ENCODE measurements at regions not wholly inside any gene's neighbourhood (a gene's known extent, or its start where the extent isn't known, plus 50 kb on each side); places are given as distances from the start of the nearest gene placed in this dataset.

DNA sequence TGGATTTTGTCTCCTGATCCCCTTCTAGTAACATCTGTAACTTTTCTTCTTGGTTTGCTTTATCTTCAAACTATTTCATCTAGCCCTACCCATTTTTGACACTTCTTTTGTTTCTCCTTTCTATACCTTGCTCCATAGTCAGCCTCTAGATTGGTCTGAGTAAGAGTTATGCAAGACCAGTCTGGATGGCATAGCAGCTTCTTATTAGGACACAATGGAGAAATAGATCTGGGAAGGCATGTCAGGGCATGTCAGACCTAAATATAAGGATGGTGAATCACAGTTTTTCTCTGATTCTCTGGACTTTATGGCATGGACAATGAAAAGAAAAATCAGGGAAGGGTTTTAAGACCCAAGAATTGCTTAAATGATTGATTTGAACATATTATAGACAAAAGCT is 452.5 kb downstream of the RAP2B start:
- ChIA-PET POLR2A (no interaction called here), CTCF (no interaction called here)
- Mint-ChIP-seq H3K27ac (no peak overlapping the region), H3K27me3 (ENCODE audit: low read depth) (no peaks in the 10 kb centered on the region), H3K36me3 (ENCODE audit: low read depth) (no peaks in the 10 kb centered on the region), H3K4me3 (no peak overlapping the region), H3K4me1 (ENCODE audit: low read depth) (no peaks in the 10 kb centered on the region), H3K9me3 (ENCODE audit: insufficient read depth) (no peaks in the 10 kb centered on the region)
- DNase-seq (no peak), ATAC-seq (no peak)

- ChIA-PET CTCF (no interaction called here), POLR2A (no interaction called here)
- H3K27ac Mint-ChIP-seq: no peak overlapping the region
Observed at GRCh38 chr3:153615863-153616262, 453.8 kb downstream of the RAP2B start.

GRCh38 chr3:153617463-153617862 is 455.4 kb downstream of the RAP2B start:
- ChIA-PET CTCF (interaction anchor here (0.8 kb wide), 1 partner anchor 35 kb away, joined by 3 read pairs; no protein-coding TSS in a partner anchor), POLR2A (no interaction called here)
- H3K36me3 Mint-ChIP-seq (ENCODE audit: low read depth): peaks cover 11% of the 10 kb centered on the region
- peaks cover 18% of the 10 kb centered on the region for H3K4me1 Mint-ChIP-seq (ENCODE audit: low read depth)
- ATAC-seq: no peak
- no peak overlapping the region for H3K27ac Mint-ChIP-seq
- H3K4me3 Mint-ChIP-seq: no peak overlapping the region
- no peak for DNase-seq
- H3K9me3 Mint-ChIP-seq (ENCODE audit: insufficient read depth): peaks cover 6% of the 10 kb centered on the region
- H3K27me3 Mint-ChIP-seq (ENCODE audit: low read depth): no peaks in the 10 kb centered on the region

More at GRCh38 chr3:153615863-153616262, 453.8 kb downstream of the RAP2B start:
- peaks cover 3% of the 10 kb centered on the region for H3K4me1 Mint-ChIP-seq (ENCODE audit: low read depth)
- peaks cover 5% of the 10 kb centered on the region for H3K36me3 Mint-ChIP-seq (ENCODE audit: low read depth)
- no peak for ATAC-seq
- no peaks in the 10 kb centered on the region for H3K27me3 Mint-ChIP-seq (ENCODE audit: low read depth)
- DNase-seq: no peak
- no peak overlapping the region for H3K4me3 Mint-ChIP-seq
- H3K9me3 Mint-ChIP-seq (ENCODE audit: insufficient read depth): peaks cover 6% of the 10 kb centered on the region

DNA sequence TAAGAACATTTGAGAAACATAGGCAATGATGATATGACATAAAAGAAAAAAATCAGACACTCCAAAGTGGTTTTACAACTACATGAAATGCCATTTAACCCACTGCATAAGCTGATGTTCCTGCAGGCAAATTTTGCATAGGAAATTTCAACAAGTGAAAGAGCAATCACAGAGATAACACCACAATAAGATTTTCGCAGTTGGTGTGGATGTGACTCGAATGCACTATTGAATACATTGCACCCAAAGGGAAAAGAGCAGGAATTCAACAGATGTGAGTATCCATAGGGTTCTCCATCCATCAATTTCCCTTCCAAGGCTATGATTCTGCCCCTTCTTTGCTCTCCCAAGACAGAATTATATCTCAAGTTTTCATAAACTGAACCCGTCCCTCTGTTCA is 456.1 kb downstream of the RAP2B start:
- CTCF ChIA-PET: interaction anchor here (0.8 kb wide), 1 partner anchor 34 kb away, joined by 3 read pairs; no protein-coding TSS in a partner anchor
- H3K36me3 Mint-ChIP-seq (ENCODE audit: low read depth): peaks cover 15% of the 10 kb centered on the region
- peaks cover 6% of the 10 kb centered on the region for H3K9me3 Mint-ChIP-seq (ENCODE audit: insufficient read depth)
- no peak for DNase-seq
- POLR2A ChIA-PET: no interaction called here
- ATAC-seq: no peak
- peaks cover 23% of the 10 kb centered on the region for H3K4me1 Mint-ChIP-seq (ENCODE audit: low read depth)
- no peak overlapping the region for H3K27ac Mint-ChIP-seq
- H3K4me3 Mint-ChIP-seq: no peak overlapping the region
- no peaks in the 10 kb centered on the region for H3K27me3 Mint-ChIP-seq (ENCODE audit: low read depth)

DNA sequence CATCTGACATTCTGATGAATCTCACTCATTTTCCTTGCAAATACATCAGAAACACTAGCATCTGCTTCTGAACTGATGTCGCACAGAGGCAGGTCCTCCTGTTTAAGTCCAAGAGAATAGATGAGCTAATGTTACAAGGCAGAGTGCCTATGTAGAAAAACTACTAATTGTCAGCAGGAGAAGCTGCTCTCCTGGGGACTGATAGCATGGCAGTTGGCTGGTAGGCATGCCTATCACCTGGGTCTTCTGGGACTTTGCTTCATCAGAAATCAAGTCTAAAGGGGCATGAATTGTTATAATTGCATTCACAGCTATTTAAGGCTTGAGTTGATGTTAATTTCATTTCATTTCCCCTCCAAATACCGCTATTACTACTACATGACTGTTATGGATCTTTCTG is 457.2 kb downstream of the RAP2B start:
- H3K4me1 Mint-ChIP-seq (ENCODE audit: low read depth): peaks cover 32% of the 10 kb centered on the region
- H3K27ac Mint-ChIP-seq: no peak overlapping the region
- H3K27me3 Mint-ChIP-seq (ENCODE audit: low read depth): no peaks in the 10 kb centered on the region
- CTCF ChIA-PET: no interaction called here
- H3K4me3 Mint-ChIP-seq: no peak overlapping the region
- POLR2A ChIA-PET: no interaction called here
- DNase-seq: no peak
- H3K36me3 Mint-ChIP-seq (ENCODE audit: low read depth): peaks cover 24% of the 10 kb centered on the region
- peaks cover 10% of the 10 kb centered on the region for H3K9me3 Mint-ChIP-seq (ENCODE audit: insufficient read depth)
- no peak for ATAC-seq

GRCh38 chr3:153621953-153622352 is 459.9 kb downstream of the RAP2B start:
- DNase-seq (peak; percentile 33), ATAC-seq (peak; percentile 85)
- CTCF ChIA-PET: interaction anchor here (0.9 to 2.0 kb wide), 5 partner anchors 9 to 579 kb away, joined by 3 to 7 read pairs (median 4); no protein-coding TSS in a partner anchor
- no peaks in the 10 kb centered on the region for H3K27me3 Mint-ChIP-seq (ENCODE audit: low read depth)
- H3K9me3 Mint-ChIP-seq (ENCODE audit: insufficient read depth): peaks cover 10% of the 10 kb centered on the region
- H3K4me1 Mint-ChIP-seq (ENCODE audit: low read depth): peaks cover 49% of the 10 kb centered on the region
- POLR2A ChIA-PET: interaction anchor here (0.7 to 2.4 kb wide), 5 partner anchors 9 to 461 kb away, joined by 3 to 6 read pairs (median 5); no protein-coding TSS in a partner anchor
- peaks cover 27% of the 10 kb centered on the region for H3K36me3 Mint-ChIP-seq (ENCODE audit: low read depth)
- peak overlapping the region; percentile 20 for H3K4me3 Mint-ChIP-seq
- H3K27ac Mint-ChIP-seq: peak overlapping the region; percentile 83

DNA sequence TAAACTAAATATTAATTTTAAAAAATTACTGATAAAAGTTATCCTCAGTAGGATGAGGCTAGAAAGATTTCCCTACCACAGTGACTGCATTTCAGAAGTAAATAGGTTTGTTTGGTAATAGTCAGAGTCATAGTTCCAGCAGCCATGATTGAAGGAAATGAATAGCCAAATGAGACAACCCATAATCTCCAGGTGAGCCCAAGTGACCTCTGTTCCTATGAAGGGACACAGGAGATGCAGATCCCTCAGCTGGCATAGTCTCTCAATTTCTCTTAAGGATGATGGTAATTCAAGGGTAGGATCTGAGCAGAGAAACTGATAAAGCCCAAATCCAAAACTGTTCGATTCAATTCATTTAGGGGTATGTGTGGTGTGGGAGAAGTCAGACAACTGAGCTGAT is 461.8 kb downstream of the RAP2B start:
- peak overlapping the region; percentile 15 for H3K4me3 Mint-ChIP-seq
- ChIA-PET CTCF (interaction anchor here (0.9 to 1.3 kb wide), 4 partner anchors 11 to 460 kb away, joined by 3 to 4 read pairs (median 3); no protein-coding TSS in a partner anchor), POLR2A (no interaction called here)
- H3K9me3 Mint-ChIP-seq (ENCODE audit: insufficient read depth): peaks cover 10% of the 10 kb centered on the region
- peak; percentile 29 for ATAC-seq
- DNase-seq: no peak
- H3K36me3 Mint-ChIP-seq (ENCODE audit: low read depth): peaks cover 27% of the 10 kb centered on the region
- H3K4me1 Mint-ChIP-seq (ENCODE audit: low read depth): peaks cover 64% of the 10 kb centered on the region
- no peaks in the 10 kb centered on the region for H3K27me3 Mint-ChIP-seq (ENCODE audit: low read depth)
- H3K27ac Mint-ChIP-seq: peak overlapping the region; percentile 85

DNA sequence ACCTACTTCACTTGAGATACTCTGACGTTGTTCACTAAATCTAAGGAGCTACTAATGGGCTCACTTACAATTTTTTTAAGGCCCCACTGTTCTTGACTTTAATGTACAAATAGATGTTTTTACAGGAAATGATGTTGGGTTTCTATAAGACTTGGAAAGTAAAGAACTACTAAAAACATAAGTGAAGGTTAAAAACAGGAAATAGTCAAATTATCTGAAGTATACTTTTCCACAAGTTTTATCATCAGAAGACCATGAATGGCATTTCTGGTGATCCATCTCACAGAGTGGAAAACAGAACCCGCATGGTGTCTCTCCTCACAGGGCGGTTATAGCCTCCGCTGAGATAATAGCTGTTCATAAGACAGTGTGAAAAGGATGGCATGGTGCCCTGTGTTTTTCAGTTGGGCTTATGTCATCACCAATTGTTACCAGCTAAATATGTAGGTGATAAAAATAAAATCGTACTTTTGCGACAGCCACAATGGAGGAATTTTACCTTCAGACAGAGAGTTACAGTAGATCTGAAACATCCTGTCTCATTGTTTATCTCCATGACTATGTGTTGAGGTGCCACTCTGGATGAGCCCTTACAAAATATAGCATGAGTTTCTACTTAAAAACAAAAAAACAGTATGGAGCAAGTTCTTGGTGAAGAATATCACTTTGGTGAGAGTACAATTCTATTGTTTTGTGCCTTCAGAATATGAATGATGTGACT is 462.4 kb downstream of the RAP2B start:
- Mint-ChIP-seq H3K27me3 (ENCODE audit: low read depth) (no peaks in the 10 kb centered on the region), H3K9me3 (ENCODE audit: insufficient read depth) (peaks cover 10% of the 10 kb centered on the region), H3K27ac (peak overlapping the region; percentile 85), H3K4me1 (ENCODE audit: low read depth) (peaks cover 70% of the 10 kb centered on the region), H3K36me3 (ENCODE audit: low read depth) (peaks cover 27% of the 10 kb centered on the region), H3K4me3 (peak overlapping the region; percentile 15)
- POLR2A ChIA-PET: no interaction called here
- ATAC-seq (peak; percentile 60), DNase-seq (no peak)
- CTCF ChIA-PET: interaction anchor here (0.8 to 1.3 kb wide), 8 partner anchors 11 to 581 kb away, joined by 3 to 4 read pairs (median 3); no protein-coding TSS in a partner anchor

GRCh38 chr3:153625506-153625905 is 463.5 kb downstream of the RAP2B start:
- Mint-ChIP-seq H3K27me3 (ENCODE audit: low read depth) (no peaks in the 10 kb centered on the region), H3K4me3 (no peak overlapping the region), H3K9me3 (ENCODE audit: insufficient read depth) (peaks cover 7% of the 10 kb centered on the region), H3K27ac (no peak overlapping the region), H3K36me3 (ENCODE audit: low read depth) (peaks cover 26% of the 10 kb centered on the region), H3K4me1 (ENCODE audit: low read depth) (peaks cover 73% of the 10 kb centered on the region)
- DNase-seq (no peak), ATAC-seq (no peak)
- ChIA-PET POLR2A (no interaction called here), CTCF (interaction anchor here (0.7 to 1.6 kb wide), 6 partner anchors 12 to 582 kb away, joined by 3 to 6 read pairs (median 3); no protein-coding TSS in a partner anchor)

- Mint-ChIP-seq H3K27ac (no peak overlapping the region), H3K4me3 (no peak overlapping the region), H3K4me1 (ENCODE audit: low read depth) (peaks cover 74% of the 10 kb centered on the region), H3K9me3 (ENCODE audit: insufficient read depth) (peaks cover 4% of the 10 kb centered on the region), H3K27me3 (ENCODE audit: low read depth) (no peaks in the 10 kb centered on the region), H3K36me3 (ENCODE audit: low read depth) (peaks cover 20% of the 10 kb centered on the region)
- CTCF ChIA-PET: interaction anchor here (0.6 to 1.6 kb wide), 5 partner anchors 11 to 333 kb away, joined by 3 to 6 read pairs (median 3); no protein-coding TSS in a partner anchor
- DNase-seq: no peak
- no peak for ATAC-seq
- POLR2A ChIA-PET: interaction anchor here (1.0 kb wide), 1 partner anchor 465 kb away, joined by 3 read pairs; no protein-coding TSS in a partner anchor
Observed at GRCh38 chr3:153626158-153626557, 464.1 kb downstream of the RAP2B start.

GRCh38 chr3:153628591-153628990 is 466.6 kb downstream of the RAP2B start:
- ChIA-PET CTCF (interaction anchor here (0.8 to 2.5 kb wide), 2 partner anchors 11 to 141 kb away, joined by 3 to 12 read pairs; no protein-coding TSS in a partner anchor), POLR2A (no interaction called here)
- no peak for DNase-seq
- Mint-ChIP-seq H3K36me3 (ENCODE audit: low read depth) (peaks cover 8% of the 10 kb centered on the region), H3K9me3 (ENCODE audit: insufficient read depth) (no peaks in the 10 kb centered on the region), H3K27me3 (ENCODE audit: low read depth) (no peaks in the 10 kb centered on the region), H3K27ac (peak overlapping the region; percentile 45), H3K4me1 (ENCODE audit: low read depth) (peaks cover 59% of the 10 kb centered on the region), H3K4me3 (peak overlapping the region; percentile 26)
- ATAC-seq: no peak

GRCh38 chr3:153629148-153629547 is 467.1 kb downstream of the RAP2B start:
- Mint-ChIP-seq H3K36me3 (ENCODE audit: low read depth) (peaks cover 4% of the 10 kb centered on the region), H3K4me1 (ENCODE audit: low read depth) (peaks cover 54% of the 10 kb centered on the region), H3K4me3 (no peak overlapping the region), H3K27me3 (ENCODE audit: low read depth) (no peaks in the 10 kb centered on the region), H3K9me3 (ENCODE audit: insufficient read depth) (no peaks in the 10 kb centered on the region), H3K27ac (no peak overlapping the region)
- ATAC-seq (no peak), DNase-seq (no peak)
- CTCF ChIA-PET: interaction anchor here (1.4 to 2.5 kb wide), 2 partner anchors 9 to 10 kb away, joined by 3 to 12 read pairs; no protein-coding TSS in a partner anchor
- POLR2A ChIA-PET: no interaction called here

Data from activated CD8-positive, alpha-beta T cell treated with anti-CD3 and anti-CD28 coated beads, Interleukin-2, amount 10 ng/mL, durations not matched to agents 7 days and 5 days (primary cell).